Liver (tissue), 3 donors: ENCODE measurements at regions not wholly inside any gene's neighbourhood (a gene's known extent, or its start where the extent isn't known, plus 50 kb on each side); places are given as distances from the start of the nearest gene placed in this dataset.

Experiments
- ATF3 ChIP-seq: IDR thresholded peaks from 2 replicates; pipeline ENCODE4 v1.6.1; 2016; ENCODE audit warnings: antibody characterized with exemption
- CTCF ChIP-seq: fragments of 150-350 bp; IDR thresholded peaks from 2 replicates; pipeline ENCODE4 v1.5.1; 2017; ENCODE audit warnings: improper control_type of control experiment, low read depth, low read length; ENCODE audit not compliant: missing input control
- EGR1 ChIP-seq, 2 donors: IDR thresholded peaks; 2 replicates each; pipeline ENCODE4 v1.6.1; 2016 to 2018; ENCODE audit warnings: antibody characterized with exemption in 2 of 2, low read depth in 2 of 2
- FOXA1 ChIP-seq: IDR thresholded peaks from 2 replicates; pipeline ENCODE4 v1.6.1; 2016; ENCODE audit warnings: antibody characterized with exemption
- GABPA ChIP-seq, 2 donors: IDR thresholded peaks in 1 of 2; conservative IDR thresholded peaks in 1 of 2; 2 replicates each; pipeline ENCODE4 v1.6.1; 2016; ENCODE audit warnings: antibody characterized with exemption in 2 of 2, mild to moderate bottlenecking in 1 of 2, moderate library complexity in 1 of 2
- JUND ChIP-seq, 2 donors: IDR thresholded peaks; 2 replicates each; pipeline ENCODE4 v1.6.1; 2016; ENCODE audit warnings: antibody characterized with exemption in 2 of 2
- MAX ChIP-seq: IDR thresholded peaks from 2 replicates; pipeline ENCODE4 v1.6.1; 2016; ENCODE audit warnings: antibody characterized with exemption
- RAD21 ChIP-seq, 2 donors: IDR thresholded peaks; 2 replicates each; pipeline ENCODE4 v1.6.1; 2016; ENCODE audit warnings: antibody characterized with exemption in 2 of 2, mild to moderate bottlenecking in 2 of 2
- REST ChIP-seq: IDR thresholded peaks from 2 replicates; pipeline ENCODE4 v1.6.1; 2016; ENCODE audit warnings: antibody characterized with exemption, mild to moderate bottlenecking
- RXRA ChIP-seq, 2 donors: IDR thresholded peaks; 2 replicates each; pipeline ENCODE4 v1.6.1; 2017 to 2018; ENCODE audit warnings: antibody characterized with exemption in 2 of 2, mild to moderate bottlenecking in 1 of 2
- SP1 ChIP-seq: IDR thresholded peaks from 2 replicates; pipeline ENCODE4 v1.6.1; 2018; ENCODE audit warnings: antibody characterized with exemption, mild to moderate bottlenecking
- TAF1 ChIP-seq: conservative IDR thresholded peaks from 2 replicates; pipeline ENCODE4 v1.6.1; 2016; ENCODE audit warnings: antibody characterized with exemption, mild to moderate bottlenecking
- YY1 ChIP-seq: IDR thresholded peaks from 2 replicates; pipeline ENCODE4 v1.6.1; 2016; ENCODE audit warnings: antibody characterized with exemption, mild to moderate bottlenecking
- ZBTB33 ChIP-seq: IDR thresholded peaks from 2 replicates; pipeline ENCODE4 v1.6.1; 2016; ENCODE audit warnings: antibody characterized with exemption
- donor health status: healthy.
- donor health status: healthy.

GRCh38 chr7:7100432-7100849, 81.9 kb upstream of the C1GALT1 start:
- TF ChIP-seq CTCF (no peak), MAX (no peak), REST (no peak), YY1 (no peak), EGR1 (IDR thresholded peaks at IDR 0.05; ENCODE audit: low read depth in 2 of 2) (no peak), SP1 (no peak), TAF1 (no peak), ATF3 (no peak), ZBTB33 (no peak), RAD21 (IDR thresholded peaks at IDR 0.05) (no peak), RXRA (IDR thresholded peaks at IDR 0.05) (no peak), JUND (IDR thresholded peaks at IDR 0.05) (no peak), GABPA (IDR thresholded peaks at IDR 0.05 in 1 of 2, conservative IDR thresholded peaks at IDR 0.05 in 1 of 2) (no peak), FOXA1 (no peak)
